Fibroblast of pulmonary artery (primary cell): ENCODE measurements at regions not wholly inside any gene's neighbourhood (a gene's known extent, or its start where the extent isn't known, plus 50 kb on each side); places are given as distances from the start of the nearest gene placed in this dataset.

Experiments
- DNase-seq: peaks from one replicate; pipeline ENCODE4 v3.0.0-alpha.2; 2010; ENCODE audit warnings: low read depth
- H3K4me3 ChIP-seq: replicated peaks from 2 replicates; pipeline ENCODE4 v1.5.1; 2011; ENCODE audit warnings: low read depth, mild to moderate bottlenecking, control low read depth, low read length, moderate library complexity
- CTCF ChIP-seq: IDR thresholded peaks from 2 replicates; pipeline ENCODE4 v1.5.1; 2011; ENCODE audit warnings: mild to moderate bottlenecking, control low read depth, low read length, inconsistent platforms; ENCODE audit errors: missing control alignments

GRCh38 chr5:167985373-167985772 lies 306.1 kb upstream of the WWC1 start:
- no peak overlapping the region for H3K4me3 ChIP-seq
- no peak for DNase-seq
- TF ChIP-seq CTCF = no peak

- H3K4me3 ChIP-seq = no peak overlapping the region
- DNase-seq = no peak
- no peak for TF ChIP-seq CTCF
Measured at GRCh38 chr5:167987490-167988280, 303.8 kb upstream of the WWC1 start.

GRCh38 chr5:167992868-167993267 lies 298.6 kb upstream of the WWC1 start:
- DNase-seq = no peak
- H3K4me3 ChIP-seq = no peak overlapping the region
- no peak for TF ChIP-seq CTCF

- no peak for DNase-seq
- no peak for TF ChIP-seq CTCF
- H3K4me3 ChIP-seq = no peak overlapping the region
Measured at GRCh38 chr5:167993771-167994170, 297.7 kb upstream of the WWC1 start.

- no peak overlapping the region for H3K4me3 ChIP-seq
- no peak for DNase-seq
- TF ChIP-seq CTCF = no peak
Measured at GRCh38 chr5:167995844-167996425, 295.5 kb upstream of the WWC1 start.

- DNase-seq = no peak
- H3K4me3 ChIP-seq = no peak overlapping the region
- TF ChIP-seq CTCF = no peak
Measured at GRCh38 chr5:167998148-167998767, 293.2 kb upstream of the WWC1 start.
